GM12873 (cell line): ENCODE measurements at regions not wholly inside any gene's neighbourhood (a gene's known extent, or its start where the extent isn't known, plus 50 kb on each side); places are given as distances from the start of the nearest gene placed in this dataset.

Experiments
- CTCF ChIP-seq: IDR thresholded peaks from 2 replicates; pipeline ENCODE4 v1.5.1; 2012; ENCODE audit warnings: low read depth, mild to moderate bottlenecking, moderate library complexity, low read length, control low read depth; ENCODE audit not compliant: insufficient read depth; ENCODE audit errors: missing control alignments

- TF ChIP-seq CTCF = no peak
Observed at GRCh38 chr10:123537188-123537961, 128.8 kb upstream of the GPR26 start.

GRCh38 chr10:123538401-123539320 lies 127.5 kb upstream of the GPR26 start:
- TF ChIP-seq CTCF = no peak

- TF ChIP-seq CTCF = no peak
Observed at GRCh38 chr10:123544986-123545385, 121.2 kb upstream of the GPR26 start.

GRCh38 chr10:123548770-123549169 lies 117.4 kb upstream of the GPR26 start:
- no peak for TF ChIP-seq CTCF

- TF ChIP-seq CTCF = no peak
Observed at GRCh38 chr10:123549761-123550454, 116.2 kb upstream of the GPR26 start.

GRCh38 chr10:123550675-123551096 lies 115.5 kb upstream of the GPR26 start:
- no peak for TF ChIP-seq CTCF

GRCh38 chr10:123551259-123551658 lies 114.9 kb upstream of the GPR26 start:
- no peak for TF ChIP-seq CTCF
